ENCODE measurements at regions not wholly inside any gene's neighbourhood (a gene's known extent, or its start where the extent isn't known, plus 50 kb on each side); places are given as distances from the start of the nearest gene placed in this dataset.

DNA sequence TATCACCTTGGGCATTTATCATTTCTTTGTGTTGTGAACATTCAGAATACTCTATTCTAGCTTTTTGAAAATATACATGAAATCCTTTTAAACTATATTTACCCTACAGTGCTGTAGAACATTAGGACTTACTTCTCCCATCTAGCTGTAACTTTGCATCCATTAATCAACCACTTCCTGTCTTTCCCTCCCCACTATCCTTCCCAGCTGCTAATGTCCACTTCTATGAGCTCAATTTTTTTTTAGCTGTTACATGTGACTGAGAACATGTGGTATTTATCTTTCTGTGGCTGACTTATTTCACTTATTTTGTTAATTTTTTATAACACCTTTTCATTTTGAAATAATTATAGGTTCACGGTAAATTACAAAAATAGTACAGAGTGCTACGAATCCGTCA, 136.0 kb downstream of the LMNTD1 start (continued):
- TF ChIP-seq, protein P1, sequence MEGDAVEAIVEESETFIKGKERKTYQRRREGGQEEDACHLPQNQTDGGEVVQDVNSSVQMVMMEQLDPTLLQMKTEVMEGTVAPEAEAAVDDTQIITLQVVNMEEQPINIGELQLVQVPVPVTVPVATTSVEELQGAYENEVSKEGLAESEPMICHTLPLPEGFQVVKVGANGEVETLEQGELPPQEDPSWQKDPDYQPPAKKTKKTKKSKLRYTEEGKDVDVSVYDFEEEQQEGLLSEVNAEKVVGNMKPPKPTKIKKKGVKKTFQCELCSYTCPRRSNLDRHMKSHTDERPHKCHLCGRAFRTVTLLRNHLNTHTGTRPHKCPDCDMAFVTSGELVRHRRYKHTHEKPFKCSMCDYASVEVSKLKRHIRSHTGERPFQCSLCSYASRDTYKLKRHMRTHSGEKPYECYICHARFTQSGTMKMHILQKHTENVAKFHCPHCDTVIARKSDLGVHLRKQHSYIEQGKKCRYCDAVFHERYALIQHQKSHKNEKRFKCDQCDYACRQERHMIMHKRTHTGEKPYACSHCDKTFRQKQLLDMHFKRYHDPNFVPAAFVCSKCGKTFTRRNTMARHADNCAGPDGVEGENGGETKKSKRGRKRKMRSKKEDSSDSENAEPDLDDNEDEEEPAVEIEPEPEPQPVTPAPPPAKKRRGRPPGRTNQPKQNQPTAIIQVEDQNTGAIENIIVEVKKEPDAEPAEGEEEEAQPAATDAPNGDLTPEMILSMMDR (IDR thresholded peaks at IDR 0.05): no peak

DNA sequence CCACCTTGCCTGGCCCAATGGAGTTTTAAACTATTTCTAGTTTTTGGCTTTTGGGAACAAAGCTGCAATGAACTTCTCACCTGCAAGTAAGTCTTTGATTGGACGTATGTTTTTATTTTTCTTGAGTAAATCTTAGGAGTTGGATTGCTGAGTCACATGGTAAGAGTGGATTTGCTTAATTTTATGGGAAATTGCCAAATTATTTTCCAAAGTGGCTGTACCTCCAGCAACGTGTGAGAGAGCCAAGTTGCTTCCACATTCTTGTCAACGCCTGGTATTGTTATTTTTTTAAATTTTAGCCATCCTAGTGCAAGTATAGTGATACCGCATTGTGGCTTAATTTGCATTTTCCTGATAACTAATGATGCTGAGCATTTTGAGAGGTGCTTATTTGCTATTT, 136.6 kb downstream of the LMNTD1 start:
- no peak for ATAC-seq
- Mint-ChIP-seq H3K9me3 (no peaks in the 10 kb centered on the region), H3K4me1 (no peaks in the 10 kb centered on the region), H3K36me3 (no peaks in the 10 kb centered on the region), H3K27me3 (ENCODE audit: low read depth) (no peaks in the 10 kb centered on the region), H3K4me3 (no peak overlapping the region), H3K27ac (no peak overlapping the region)
- DNase-seq (ENCODE audit: low spot score): no peak
- ChIA-PET CTCF (no interaction called here), POLR2A (no interaction called here)
- TF ChIP-seq NFATC4 (CRISPR knock-in tag; IDR thresholded peaks at IDR 0.05): no peak
- TF ChIP-seq, protein P2, sequence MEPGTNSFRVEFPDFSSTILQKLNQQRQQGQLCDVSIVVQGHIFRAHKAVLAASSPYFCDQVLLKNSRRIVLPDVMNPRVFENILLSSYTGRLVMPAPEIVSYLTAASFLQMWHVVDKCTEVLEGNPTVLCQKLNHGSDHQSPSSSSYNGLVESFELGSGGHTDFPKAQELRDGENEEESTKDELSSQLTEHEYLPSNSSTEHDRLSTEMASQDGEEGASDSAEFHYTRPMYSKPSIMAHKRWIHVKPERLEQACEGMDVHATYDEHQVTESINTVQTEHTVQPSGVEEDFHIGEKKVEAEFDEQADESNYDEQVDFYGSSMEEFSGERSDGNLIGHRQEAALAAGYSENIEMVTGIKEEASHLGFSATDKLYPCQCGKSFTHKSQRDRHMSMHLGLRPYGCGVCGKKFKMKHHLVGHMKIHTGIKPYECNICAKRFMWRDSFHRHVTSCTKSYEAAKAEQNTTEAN (CRISPR knock-in tag; IDR thresholded peaks at IDR 0.05): no peak
- no peak for TF ChIP-seq ATF1 (CRISPR knock-in tag; IDR thresholded peaks at IDR 0.05)
- TF ChIP-seq, protein P3, sequence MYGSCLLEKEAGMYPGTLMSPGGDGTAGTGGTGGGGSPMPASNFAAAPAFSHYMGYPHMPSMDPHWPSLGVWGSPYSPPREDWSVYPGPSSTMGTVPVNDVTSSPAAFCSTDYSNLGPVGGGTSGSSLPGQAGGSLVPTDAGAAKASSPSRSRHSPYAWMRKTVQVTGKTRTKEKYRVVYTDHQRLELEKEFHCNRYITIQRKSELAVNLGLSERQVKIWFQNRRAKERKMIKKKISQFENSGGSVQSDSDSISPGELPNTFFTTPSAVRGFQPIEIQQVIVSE (CRISPR knock-in tag; IDR thresholded peaks at IDR 0.05; ENCODE audit: borderline replicate concordance): no peak
- TF ChIP-seq, protein P4, sequence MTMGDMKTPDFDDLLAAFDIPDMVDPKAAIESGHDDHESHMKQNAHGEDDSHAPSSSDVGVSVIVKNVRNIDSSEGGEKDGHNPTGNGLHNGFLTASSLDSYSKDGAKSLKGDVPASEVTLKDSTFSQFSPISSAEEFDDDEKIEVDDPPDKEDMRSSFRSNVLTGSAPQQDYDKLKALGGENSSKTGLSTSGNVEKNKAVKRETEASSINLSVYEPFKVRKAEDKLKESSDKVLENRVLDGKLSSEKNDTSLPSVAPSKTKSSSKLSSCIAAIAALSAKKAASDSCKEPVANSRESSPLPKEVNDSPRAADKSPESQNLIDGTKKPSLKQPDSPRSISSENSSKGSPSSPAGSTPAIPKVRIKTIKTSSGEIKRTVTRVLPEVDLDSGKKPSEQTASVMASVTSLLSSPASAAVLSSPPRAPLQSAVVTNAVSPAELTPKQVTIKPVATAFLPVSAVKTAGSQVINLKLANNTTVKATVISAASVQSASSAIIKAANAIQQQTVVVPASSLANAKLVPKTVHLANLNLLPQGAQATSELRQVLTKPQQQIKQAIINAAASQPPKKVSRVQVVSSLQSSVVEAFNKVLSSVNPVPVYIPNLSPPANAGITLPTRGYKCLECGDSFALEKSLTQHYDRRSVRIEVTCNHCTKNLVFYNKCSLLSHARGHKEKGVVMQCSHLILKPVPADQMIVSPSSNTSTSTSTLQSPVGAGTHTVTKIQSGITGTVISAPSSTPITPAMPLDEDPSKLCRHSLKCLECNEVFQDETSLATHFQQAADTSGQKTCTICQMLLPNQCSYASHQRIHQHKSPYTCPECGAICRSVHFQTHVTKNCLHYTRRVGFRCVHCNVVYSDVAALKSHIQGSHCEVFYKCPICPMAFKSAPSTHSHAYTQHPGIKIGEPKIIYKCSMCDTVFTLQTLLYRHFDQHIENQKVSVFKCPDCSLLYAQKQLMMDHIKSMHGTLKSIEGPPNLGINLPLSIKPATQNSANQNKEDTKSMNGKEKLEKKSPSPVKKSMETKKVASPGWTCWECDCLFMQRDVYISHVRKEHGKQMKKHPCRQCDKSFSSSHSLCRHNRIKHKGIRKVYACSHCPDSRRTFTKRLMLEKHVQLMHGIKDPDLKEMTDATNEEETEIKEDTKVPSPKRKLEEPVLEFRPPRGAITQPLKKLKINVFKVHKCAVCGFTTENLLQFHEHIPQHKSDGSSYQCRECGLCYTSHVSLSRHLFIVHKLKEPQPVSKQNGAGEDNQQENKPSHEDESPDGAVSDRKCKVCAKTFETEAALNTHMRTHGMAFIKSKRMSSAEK (CRISPR knock-in tag; IDR thresholded peaks at IDR 0.05; ENCODE audit: borderline replicate concordance): no peak
- TF ChIP-seq ZNF423 (CRISPR knock-in tag; IDR thresholded peaks at IDR 0.05): no peak
- TF ChIP-seq, protein P5, sequence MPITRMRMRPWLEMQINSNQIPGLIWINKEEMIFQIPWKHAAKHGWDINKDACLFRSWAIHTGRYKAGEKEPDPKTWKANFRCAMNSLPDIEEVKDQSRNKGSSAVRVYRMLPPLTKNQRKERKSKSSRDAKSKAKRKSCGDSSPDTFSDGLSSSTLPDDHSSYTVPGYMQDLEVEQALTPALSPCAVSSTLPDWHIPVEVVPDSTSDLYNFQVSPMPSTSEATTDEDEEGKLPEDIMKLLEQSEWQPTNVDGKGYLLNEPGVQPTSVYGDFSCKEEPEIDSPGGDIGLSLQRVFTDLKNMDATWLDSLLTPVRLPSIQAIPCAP (CRISPR knock-in tag; IDR thresholded peaks at IDR 0.05): no peak
- no peak for TF ChIP-seq ZNF416 (CRISPR knock-in tag; IDR thresholded peaks at IDR 0.05)
- TF ChIP-seq ESRRA (CRISPR knock-in tag; IDR thresholded peaks at IDR 0.05; ENCODE audit: borderline replicate concordance): no peak
- TF ChIP-seq, protein P6, sequence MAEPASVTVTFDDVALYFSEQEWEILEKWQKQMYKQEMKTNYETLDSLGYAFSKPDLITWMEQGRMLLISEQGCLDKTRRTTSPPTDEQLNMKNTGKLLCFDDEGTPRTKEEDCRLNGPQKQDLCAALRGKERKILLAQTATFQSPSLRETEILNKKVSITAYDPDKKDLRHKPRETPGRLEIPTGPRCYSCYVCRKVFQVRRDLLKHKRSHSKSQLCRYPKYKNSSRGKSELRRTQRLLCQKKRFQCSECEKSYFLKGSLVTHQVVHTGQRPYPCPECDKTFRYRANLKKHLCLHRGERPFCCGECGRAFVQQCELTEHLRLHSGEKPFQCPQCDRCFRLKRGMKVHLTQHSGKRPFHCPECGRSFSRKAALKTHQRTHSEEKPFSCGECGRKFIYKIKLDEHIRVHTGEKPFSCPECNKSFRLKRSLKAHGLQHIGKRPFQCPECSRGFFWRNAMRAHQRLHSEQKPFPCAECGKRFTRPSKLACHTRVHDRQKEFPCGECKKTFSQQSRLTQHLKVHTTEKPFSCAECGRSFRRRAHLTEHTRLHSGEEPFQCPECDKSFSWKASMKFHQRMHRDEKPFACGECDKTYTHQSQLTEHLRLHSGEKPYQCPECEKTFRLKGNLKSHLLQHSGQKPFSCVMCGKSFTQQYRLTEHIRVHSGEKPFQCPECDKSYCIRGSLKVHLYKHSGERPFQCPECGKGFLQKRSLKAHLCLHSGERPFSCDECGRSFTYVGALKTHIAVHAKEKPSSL (CRISPR knock-in tag; conservative IDR thresholded peaks at IDR 0.05): no peak
- TF ChIP-seq, protein P7, sequence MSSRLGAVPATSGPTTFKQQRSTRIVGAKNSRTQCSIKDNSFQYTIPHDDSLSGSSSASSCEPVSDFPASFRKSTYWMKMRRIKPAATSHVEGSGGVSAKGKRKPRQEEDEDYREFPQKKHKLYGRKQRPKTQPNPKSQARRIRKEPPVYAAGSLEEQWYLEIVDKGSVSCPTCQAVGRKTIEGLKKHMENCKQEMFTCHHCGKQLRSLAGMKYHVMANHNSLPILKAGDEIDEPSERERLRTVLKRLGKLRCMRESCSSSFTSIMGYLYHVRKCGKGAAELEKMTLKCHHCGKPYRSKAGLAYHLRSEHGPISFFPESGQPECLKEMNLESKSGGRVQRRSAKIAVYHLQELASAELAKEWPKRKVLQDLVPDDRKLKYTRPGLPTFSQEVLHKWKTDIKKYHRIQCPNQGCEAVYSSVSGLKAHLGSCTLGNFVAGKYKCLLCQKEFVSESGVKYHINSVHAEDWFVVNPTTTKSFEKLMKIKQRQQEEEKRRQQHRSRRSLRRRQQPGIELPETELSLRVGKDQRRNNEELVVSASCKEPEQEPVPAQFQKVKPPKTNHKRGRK (CRISPR knock-in tag; IDR thresholded peaks at IDR 0.05; ENCODE audit: borderline replicate concordance): no peak
- TF ChIP-seq, protein P8, sequence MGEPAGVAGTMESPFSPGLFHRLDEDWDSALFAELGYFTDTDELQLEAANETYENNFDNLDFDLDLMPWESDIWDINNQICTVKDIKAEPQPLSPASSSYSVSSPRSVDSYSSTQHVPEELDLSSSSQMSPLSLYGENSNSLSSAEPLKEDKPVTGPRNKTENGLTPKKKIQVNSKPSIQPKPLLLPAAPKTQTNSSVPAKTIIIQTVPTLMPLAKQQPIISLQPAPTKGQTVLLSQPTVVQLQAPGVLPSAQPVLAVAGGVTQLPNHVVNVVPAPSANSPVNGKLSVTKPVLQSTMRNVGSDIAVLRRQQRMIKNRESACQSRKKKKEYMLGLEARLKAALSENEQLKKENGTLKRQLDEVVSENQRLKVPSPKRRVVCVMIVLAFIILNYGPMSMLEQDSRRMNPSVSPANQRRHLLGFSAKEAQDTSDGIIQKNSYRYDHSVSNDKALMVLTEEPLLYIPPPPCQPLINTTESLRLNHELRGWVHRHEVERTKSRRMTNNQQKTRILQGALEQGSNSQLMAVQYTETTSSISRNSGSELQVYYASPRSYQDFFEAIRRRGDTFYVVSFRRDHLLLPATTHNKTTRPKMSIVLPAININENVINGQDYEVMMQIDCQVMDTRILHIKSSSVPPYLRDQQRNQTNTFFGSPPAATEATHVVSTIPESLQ (CRISPR knock-in tag; IDR thresholded peaks at IDR 0.05): no peak
- TF ChIP-seq, protein P9, sequence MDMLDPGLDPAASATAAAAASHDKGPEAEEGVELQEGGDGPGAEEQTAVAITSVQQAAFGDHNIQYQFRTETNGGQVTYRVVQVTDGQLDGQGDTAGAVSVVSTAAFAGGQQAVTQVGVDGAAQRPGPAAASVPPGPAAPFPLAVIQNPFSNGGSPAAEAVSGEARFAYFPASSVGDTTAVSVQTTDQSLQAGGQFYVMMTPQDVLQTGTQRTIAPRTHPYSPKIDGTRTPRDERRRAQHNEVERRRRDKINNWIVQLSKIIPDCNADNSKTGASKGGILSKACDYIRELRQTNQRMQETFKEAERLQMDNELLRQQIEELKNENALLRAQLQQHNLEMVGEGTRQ (CRISPR knock-in tag; IDR thresholded peaks at IDR 0.05): no peak
- TF ChIP-seq, protein P1 (IDR thresholded peaks at IDR 0.05): no peak
- TF ChIP-seq, protein P10, sequence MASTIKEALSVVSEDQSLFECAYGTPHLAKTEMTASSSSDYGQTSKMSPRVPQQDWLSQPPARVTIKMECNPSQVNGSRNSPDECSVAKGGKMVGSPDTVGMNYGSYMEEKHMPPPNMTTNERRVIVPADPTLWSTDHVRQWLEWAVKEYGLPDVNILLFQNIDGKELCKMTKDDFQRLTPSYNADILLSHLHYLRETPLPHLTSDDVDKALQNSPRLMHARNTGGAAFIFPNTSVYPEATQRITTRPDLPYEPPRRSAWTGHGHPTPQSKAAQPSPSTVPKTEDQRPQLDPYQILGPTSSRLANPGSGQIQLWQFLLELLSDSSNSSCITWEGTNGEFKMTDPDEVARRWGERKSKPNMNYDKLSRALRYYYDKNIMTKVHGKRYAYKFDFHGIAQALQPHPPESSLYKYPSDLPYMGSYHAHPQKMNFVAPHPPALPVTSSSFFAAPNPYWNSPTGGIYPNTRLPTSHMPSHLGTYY (CRISPR knock-in tag; IDR thresholded peaks at IDR 0.05): no peak
